Neural progenitor cell (in vitro differentiated cells): ENCODE measurements at regions not wholly inside any gene's neighbourhood (a gene's known extent, or its start where the extent isn't known, plus 50 kb on each side); places are given as distances from the start of the nearest gene placed in this dataset.
A peak's percentile ranks its signal among the peaks of the same experiment; 100 is the strongest.

Source experiments
- DNase-seq: peaks from one replicate; pipeline ENCODE4 v3.0.0-alpha.2; 2016; ENCODE audit warnings: low spot score
- H2AFZ ChIP-seq: fragments of 200-600 bp; sonication (generic); replicated peaks from 2 replicates; pipeline ENCODE4 v1.6.1; 2016; ENCODE audit warnings: antibody characterized with exemption
- H3F3A ChIP-seq: fragments of 200-600 bp; sonication (generic); 2 replicates; pipeline ENCODE4 v1.6.1; 2016; ENCODE audit warnings: antibody characterized with exemption, low read depth
- H3K27ac ChIP-seq: fragments of 200-600 bp; sonication (generic); 2 replicates; pipeline ENCODE4 v1.5.1; 2016; ENCODE audit warnings: mild to moderate bottlenecking
- H3K27me3 ChIP-seq: fragments of 200-600 bp; sonication (generic); 2 replicates; pipeline ENCODE4 v1.6.1; 2016; ENCODE audit warnings: mild to moderate bottlenecking, moderate library complexity
- H3K36me3 ChIP-seq: fragments of 200-600 bp; sonication (generic); 2 replicates; pipeline ENCODE4 v1.5.1; 2016
- H3K4me1 ChIP-seq: fragments of 200-600 bp; sonication (generic); 2 replicates; pipeline ENCODE4 v1.6.1; 2016; ENCODE audit warnings: mixed run types
- H3K4me2 ChIP-seq: fragments of 200-600 bp; sonication (generic); 2 replicates; pipeline ENCODE4 v1.6.1; 2016
- H3K4me3 ChIP-seq: fragments of 200-600 bp; sonication (generic); 2 replicates; pipeline ENCODE4 v1.5.1; 2016
- H3K79me2 ChIP-seq: fragments of 200-600 bp; sonication (generic); 2 replicates; pipeline ENCODE4 v1.6.1; 2016; ENCODE audit warnings: low read depth
- H3K9ac ChIP-seq: fragments of 200-600 bp; sonication (generic); 2 replicates; pipeline ENCODE4 v1.6.1; 2016
- H3K9me3 ChIP-seq: fragments of 200-600 bp; sonication (generic); 2 replicates; pipeline ENCODE4 v1.5.1; 2016; ENCODE audit warnings: low read depth
- H4K20me1 ChIP-seq: fragments of 200-600 bp; sonication (generic); 2 replicates; pipeline ENCODE4 v1.6.1; 2016; ENCODE audit warnings: low read depth
- H3K27ac Mint-ChIP-seq: 3 replicates; pipeline ENCODE4 v1.8.0; 2021; ENCODE audit warnings: mixed read lengths
- H3K27me3 Mint-ChIP-seq: 2 replicates; pipeline ENCODE4 v1.8.0; 2022; ENCODE audit warnings: low read depth, mild to moderate bottlenecking, inconsistent platforms, moderate library complexity, mixed read lengths; ENCODE audit not compliant: insufficient read depth
- H3K36me3 Mint-ChIP-seq: 3 replicates; pipeline ENCODE4 v1.8.0; 2021; ENCODE audit warnings: mixed read lengths
- H3K4me1 Mint-ChIP-seq: 3 replicates; pipeline ENCODE4 v1.8.0; 2021; ENCODE audit warnings: mixed read lengths
- H3K4me3 Mint-ChIP-seq: 3 replicates; pipeline ENCODE4 v1.8.0; 2021; ENCODE audit warnings: mild to moderate bottlenecking, moderate library complexity, mixed read lengths
- H3K9me3 Mint-ChIP-seq: 3 replicates; pipeline ENCODE4 v1.8.0; 2020; ENCODE audit warnings: mixed read lengths
- CTCF ChIP-seq: fragments of 200-600 bp; sonication (generic); IDR thresholded peaks from 2 replicates; pipeline ENCODE4 v1.5.1; 2017; ENCODE audit warnings: antibody characterized with exemption, mild to moderate bottlenecking
- EZH2 ChIP-seq: fragments of 200-600 bp; sonication (generic); IDR thresholded peaks from 2 replicates; pipeline ENCODE4 v1.6.1; 2017; ENCODE audit warnings: antibody characterized with exemption, mild to moderate bottlenecking, moderate library complexity
- EZH2phosphoT487 ChIP-seq: fragments of 200-600 bp; sonication (generic); IDR thresholded peaks from 2 replicates; pipeline ENCODE4 v1.6.1; 2017; ENCODE audit warnings: antibody characterized with exemption

GRCh38 chr4:38572793-38573192 is 91.2 kb upstream of the KLF3 start:
- H3K27me3 Mint-ChIP-seq, result no peaks in the 10 kb centered on the region
- Histone ChIP-seq H3K9me3 (no peaks in the 10 kb centered on the region), H3K4me1 (peaks cover 5% of the 10 kb centered on the region)

GRCh38 chr4:38574559-38575333 is 89.3 kb upstream of the KLF3 start:
- no peak overlapping the region for H3K27ac ChIP-seq
- Mint-ChIP-seq H3K27me3 (peaks cover 3% of the 10 kb centered on the region), H3K4me3 (no peak overlapping the region), H3K36me3 (no peaks in the 10 kb centered on the region), H3K27ac (peak overlapping the region; percentile 47), H3K4me1 (no peaks in the 10 kb centered on the region), H3K9me3 (peaks cover 10% of the 10 kb centered on the region)
- no peaks in the 10 kb centered on the region for H3K9me3 ChIP-seq
- DNase-seq, result no peak
- no peak for TF ChIP-seq CTCF
- no peak for TF ChIP-seq EZH2
- no peak for TF ChIP-seq EZH2phosphoT487
- H3K79me2 ChIP-seq, result no peaks in the 10 kb centered on the region
- no peak overlapping the region for H3K4me2 ChIP-seq
- H3K4me3 ChIP-seq, result no peak overlapping the region
- no peaks in the 10 kb centered on the region for H3K4me1 ChIP-seq
- no peaks in the 10 kb centered on the region for H4K20me1 ChIP-seq
- no peak overlapping the region for H3K9ac ChIP-seq
- no peaks in the 10 kb centered on the region for H3K27me3 ChIP-seq
- H3K36me3 ChIP-seq, result no peaks in the 10 kb centered on the region
- H2AFZ ChIP-seq, result no peak overlapping the region
- no peaks in the 10 kb centered on the region for H3F3A ChIP-seq

More at GRCh38 chr4:38572793-38573192, 91.2 kb upstream of the KLF3 start:
- no peak for DNase-seq
- H3K27me3 ChIP-seq, result no peaks in the 10 kb centered on the region
- no peak for TF ChIP-seq EZH2
- TF ChIP-seq CTCF, result no peak
- no peak for TF ChIP-seq EZH2phosphoT487
- H2AFZ ChIP-seq, result no peak overlapping the region
- H3K36me3 ChIP-seq, result no peaks in the 10 kb centered on the region
- H3F3A ChIP-seq, result no peaks in the 10 kb centered on the region
- H3K4me3 ChIP-seq, result no peak overlapping the region
- Mint-ChIP-seq H3K36me3 (no peaks in the 10 kb centered on the region), H3K9me3 (peaks cover 3% of the 10 kb centered on the region), H3K4me3 (no peak overlapping the region), H3K27ac (no peak overlapping the region), H3K4me1 (no peaks in the 10 kb centered on the region)
- H3K79me2 ChIP-seq, result no peaks in the 10 kb centered on the region
- H3K4me2 ChIP-seq, result no peak overlapping the region
- no peak overlapping the region for H3K9ac ChIP-seq
- no peaks in the 10 kb centered on the region for H4K20me1 ChIP-seq
- H3K27ac ChIP-seq, result no peak overlapping the region

- H2AFZ ChIP-seq, result no peak overlapping the region
- no peaks in the 10 kb centered on the region for H3K9me3 ChIP-seq
- H3K4me3 ChIP-seq, result no peak overlapping the region
- no peaks in the 10 kb centered on the region for H3F3A ChIP-seq
- no peaks in the 10 kb centered on the region for H3K36me3 ChIP-seq
- peaks cover 10% of the 10 kb centered on the region for H3K9me3 Mint-ChIP-seq
- H3K4me1 Mint-ChIP-seq, result peaks cover 7% of the 10 kb centered on the region
- peaks cover 2% of the 10 kb centered on the region for H3K4me1 ChIP-seq
- H3K79me2 ChIP-seq, result no peaks in the 10 kb centered on the region
- H3K27ac ChIP-seq, result no peak overlapping the region
- H3K27me3 ChIP-seq, result no peaks in the 10 kb centered on the region
- H3K27ac Mint-ChIP-seq, result no peak overlapping the region
- DNase-seq, result no peak
- no peaks in the 10 kb centered on the region for H4K20me1 ChIP-seq
- peaks cover 6% of the 10 kb centered on the region for H3K27me3 Mint-ChIP-seq
- TF ChIP-seq EZH2phosphoT487 (no peak), CTCF (no peak), EZH2 (no peak)
- H3K4me2 ChIP-seq, result no peak overlapping the region
- peaks cover 2% of the 10 kb centered on the region for H3K36me3 Mint-ChIP-seq
- H3K4me3 Mint-ChIP-seq, result no peak overlapping the region
- no peak overlapping the region for H3K9ac ChIP-seq
These were observed 87.2 kb upstream of the KLF3 start for GRCh38 chr4:38576767-38577166.
